Suprapubic skin (tissue), 4 donors: ENCODE measurements at regions not wholly inside any gene's neighbourhood (a gene's known extent, or its start where the extent isn't known, plus 50 kb on each side); places are given as distances from the start of the nearest gene placed in this dataset.

Experiments used
- DNase-seq, 2 donors: peaks; one replicate each; pipeline ENCODE4 v3.0.0-alpha.2; 2019; ENCODE audit warnings: low spot score in 2 of 2
- H3K27ac ChIP-seq: fragments of 200-600 bp; sonication (generic); one replicate; pipeline ENCODE4 v1.5.1; 2019
- H3K27me3 ChIP-seq: fragments of 200-600 bp; sonication (generic); one replicate; pipeline ENCODE4 v1.5.1; 2019
- H3K36me3 ChIP-seq: fragments of 200-600 bp; sonication (generic); one replicate; pipeline ENCODE4 v1.5.1; 2019
- H3K4me1 ChIP-seq: fragments of 200-600 bp; sonication (generic); one replicate; pipeline ENCODE4 v1.5.1; 2019
- H3K4me3 ChIP-seq: fragments of 200-600 bp; sonication (generic); one replicate; pipeline ENCODE4 v1.5.1; 2019; ENCODE audit warnings: mild to moderate bottlenecking
- H3K9me3 ChIP-seq: fragments of 200-600 bp; sonication (generic); one replicate; pipeline ENCODE4 v1.5.1; 2019
- CTCF ChIP-seq, 2 donors: fragments of 200-600 bp in 1 of 2; fragments of 450-650 bp in 1 of 2; sonication (generic) in 1 of 2; IDR thresholded peaks; one replicate each; pipeline ENCODE4 v1.5.1; 2016 to 2019; ENCODE audit warnings: antibody characterized with exemption in 2 of 2, mild to moderate bottlenecking in 1 of 2, moderate library complexity in 1 of 2
- EP300 ChIP-seq: sonication (generic); formaldehyde crosslinking; IDR thresholded peaks from one replicate; pipeline ENCODE4 v1.6.1; 2017; ENCODE audit warnings: antibody characterized with exemption
- POLR2A ChIP-seq, 2 donors: fragments of 450-650 bp; IDR thresholded peaks; one replicate each; pipeline ENCODE4 v1.6.1; 2017; ENCODE audit warnings: antibody characterized with exemption in 2 of 2, mild to moderate bottlenecking in 2 of 2, moderate library complexity in 2 of 2
- POLR2AphosphoS5 ChIP-seq, 3 donors: sonication (generic); formaldehyde crosslinking; IDR thresholded peaks; one replicate each; pipeline ENCODE4 v1.6.1; 2017; ENCODE audit warnings: antibody characterized with exemption in 3 of 3
- WGBS: methylation state at CpG from one replicate; pipeline ENCODE4 v1.1.5; 2018; 5-methylcytosine and 5-hydroxymethylcytosine counted together

- 89% methylated on average over 4 of the region's 4 CpGs for WGBS
- TF ChIP-seq CTCF (IDR thresholded peaks at IDR 0.05) (no peak), POLR2AphosphoS5 (IDR thresholded peaks at IDR 0.05) (no peak), EP300 (no peak), POLR2A (IDR thresholded peaks at IDR 0.05) (no peak)
- Histone ChIP-seq H3K36me3 (no peaks in the 10 kb centered on the region), H3K27ac (no peak overlapping the region), H3K4me1 (no peaks in the 10 kb centered on the region), H3K4me3 (no peak overlapping the region), H3K9me3 (no peaks in the 10 kb centered on the region), H3K27me3 (no peaks in the 10 kb centered on the region)
- DNase-seq, result no peak
These were observed 263.7 kb downstream of the SLITRK6 start for GRCh38 chr13:85535316-85536084.

- H3K9me3 ChIP-seq, result no peaks in the 10 kb centered on the region
- no peak for DNase-seq
- WGBS, result 92% methylated on average over 2 of the region's 2 CpGs
- no peaks in the 10 kb centered on the region for H3K4me1 ChIP-seq
- H3K4me3 ChIP-seq, result no peak overlapping the region
- no peak overlapping the region for H3K27ac ChIP-seq
- no peaks in the 10 kb centered on the region for H3K27me3 ChIP-seq
- H3K36me3 ChIP-seq, result no peaks in the 10 kb centered on the region
- TF ChIP-seq POLR2A (IDR thresholded peaks at IDR 0.05), result no peak
- TF ChIP-seq EP300, result no peak
- TF ChIP-seq POLR2AphosphoS5 (IDR thresholded peaks at IDR 0.05), result no peak
- TF ChIP-seq CTCF (IDR thresholded peaks at IDR 0.05), result no peak
These were observed 265.3 kb downstream of the SLITRK6 start for GRCh38 chr13:85533911-85534310.

GRCh38 chr13:85529218-85529594 lies 270.0 kb downstream of the SLITRK6 start:
- H3K27me3 ChIP-seq, result no peaks in the 10 kb centered on the region
- DNase-seq, result no peak
- no peak overlapping the region for H3K4me3 ChIP-seq
- H3K9me3 ChIP-seq, result no peaks in the 10 kb centered on the region
- H3K27ac ChIP-seq, result no peak overlapping the region
- TF ChIP-seq CTCF (IDR thresholded peaks at IDR 0.05) (no peak), EP300 (no peak), POLR2AphosphoS5 (IDR thresholded peaks at IDR 0.05) (no peak), POLR2A (IDR thresholded peaks at IDR 0.05) (no peak)
- H3K36me3 ChIP-seq, result no peaks in the 10 kb centered on the region
- no peaks in the 10 kb centered on the region for H3K4me1 ChIP-seq
- WGBS, result 49% methylated on average over 2 of the region's 2 CpGs

- DNase-seq, result no peak
- Histone ChIP-seq H3K27me3 (no peaks in the 10 kb centered on the region), H3K27ac (no peak overlapping the region), H3K9me3 (no peaks in the 10 kb centered on the region), H3K4me3 (no peak overlapping the region), H3K36me3 (no peaks in the 10 kb centered on the region), H3K4me1 (no peaks in the 10 kb centered on the region)
- 36% methylated on average over 3 of the region's 3 CpGs for WGBS
- TF ChIP-seq POLR2AphosphoS5 (IDR thresholded peaks at IDR 0.05), result no peak
- TF ChIP-seq POLR2A (IDR thresholded peaks at IDR 0.05), result no peak
- TF ChIP-seq EP300, result no peak
- TF ChIP-seq CTCF (IDR thresholded peaks at IDR 0.05), result no peak
These were observed 270.6 kb downstream of the SLITRK6 start for GRCh38 chr13:85528491-85529217.

- Histone ChIP-seq H3K4me1 (no peaks in the 10 kb centered on the region), H3K27me3 (no peaks in the 10 kb centered on the region), H3K9me3 (no peaks in the 10 kb centered on the region), H3K27ac (no peak overlapping the region), H3K4me3 (no peak overlapping the region), H3K36me3 (no peaks in the 10 kb centered on the region)
- TF ChIP-seq POLR2AphosphoS5 (IDR thresholded peaks at IDR 0.05) (no peak), EP300 (no peak), CTCF (IDR thresholded peaks at IDR 0.05) (no peak), POLR2A (IDR thresholded peaks at IDR 0.05) (no peak)
- 92% methylated on average over 4 of the region's 4 CpGs for WGBS
- no peak for DNase-seq
These were observed 271.9 kb downstream of the SLITRK6 start for GRCh38 chr13:85527316-85527715.
